ENCODE measurements at regions not wholly inside any gene's neighbourhood (a gene's known extent, or its start where the extent isn't known, plus 50 kb on each side); places are given as distances from the start of the nearest gene placed in this dataset.
"Not testable (repeated sequence)": the region's sequence is repeated elsewhere in the genome, so short reads cannot be mapped to it uniquely, and the experiment has no call there.

- DNase-seq (ENCODE audit: low read depth in 1 of 2, low spot score in 2 of 2) (no peak), FAIRE-seq (no peak)
- Histone ChIP-seq H3K4me2 (ENCODE audit: insufficient read depth in 1 of 2, low read depth in 2 of 2, low read length in 2 of 2) (no peak overlapping the region), H3K27ac (ENCODE audit: low read depth, low read length) (no peak overlapping the region), H4K20me1 (replicated peaks in 1 of 2; ENCODE audit: control insufficient read depth in 1 of 2, insufficient read depth in 2 of 2, low read length in 2 of 2) (no peaks in the 10 kb centered on the region), H4K5ac (ENCODE audit: insufficient read length, low read depth, low read length) (no peak overlapping the region), H3K23me2 (ENCODE audit: low read depth, low read length) (no peaks in the 10 kb centered on the region), H3K18ac (ENCODE audit: extremely low read depth, low read length) (no peak overlapping the region), H3K4me1 (replicated peaks in 1 of 4; ENCODE audit: control insufficient read depth in 3 of 4, insufficient read depth in 4 of 4, low read length in 3 of 4) (no peaks in the 10 kb centered on the region), H2BK12ac (ENCODE audit: low read depth, low read length) (no peak overlapping the region), H3K9me3 (ENCODE audit: insufficient read depth in 2 of 2, low read depth in 1 of 2, low read length in 1 of 2) (peaks cover 63 to 85% of the 10 kb centered on the region in 2 experiments), H4K91ac (replicated peaks; ENCODE audit: insufficient read length, low read length) (no peak overlapping the region), H3K14ac (ENCODE audit: insufficient read length) (no peak overlapping the region), H2BK20ac (ENCODE audit: low read length) (no peak overlapping the region), H2BK15ac (ENCODE audit: low read length) (no peak overlapping the region), H3K23ac (ENCODE audit: insufficient read length) (no peak overlapping the region), H3K79me1 (ENCODE audit: low read depth, low read length) (no peaks in the 10 kb centered on the region), H3K4me3 (ENCODE audit: extremely low read depth in 1 of 4, insufficient read depth in 2 of 4, low read depth in 3 of 4, low read length in 4 of 4) (no peak overlapping the region), H3K79me2 (ENCODE audit: control insufficient read depth in 1 of 2, insufficient read depth in 2 of 2, low read length in 2 of 2) (no peaks in the 10 kb centered on the region), H3K9ac (replicated peaks in 1 of 4; ENCODE audit: extremely low read depth in 1 of 4, low read depth in 3 of 4, low read length in 3 of 4) (no peak overlapping the region), H4K8ac (ENCODE audit: extremely low read depth, insufficient read depth, low read length) (no peak overlapping the region), H2AK5ac (ENCODE audit: low read depth, low read length) (no peak overlapping the region), H3K27me3 (replicated peaks in 1 of 4; ENCODE audit: control insufficient read depth in 3 of 4, extremely low read depth in 1 of 4, insufficient read depth in 3 of 4, low read length in 3 of 4) (peaks cover 0 to 1% (median 0%) of the 10 kb centered on the region in 4 experiments; a peak in 1 of 7 replicates), H3K4ac (replicated peaks; ENCODE audit: insufficient read length, low read depth, low read length) (no peak overlapping the region), H2BK120ac (replicated peaks; ENCODE audit: low read depth, low read length) (no peak overlapping the region), H2BK5ac (ENCODE audit: low read depth, low read length) (no peak overlapping the region), H3K36me3 (ENCODE audit: control insufficient read depth in 2 of 4, insufficient read depth in 4 of 4, low read length in 3 of 4) (no peaks in the 10 kb centered on the region), H3K56ac (replicated peaks; ENCODE audit: insufficient read length, low read depth, low read length) (no peak overlapping the region), H2AFZ (ENCODE audit: low read length) (no peak overlapping the region)
- ChIA-PET POLR2A (ENCODE audit: partially characterized antibody) (no interaction called here), CTCF (ENCODE audit: partially characterized antibody) (no interaction called here)
- no peak for TF ChIP-seq TAF1 (IDR thresholded peaks at IDR 0.05; ENCODE audit: low read depth, low read length)
Observed at GRCh38 chr2:95709831-95710230, 118.0 kb downstream of the TRIM43 start.

- POLR2A ChIA-PET (ENCODE audit: partially characterized antibody); H2BK20ac ChIP-seq (ENCODE audit: low read length): not testable (repeated sequence)
Observed at GRCh38 chr2:95713470-95714177, 121.8 kb downstream of the TRIM43 start.

More at GRCh38 chr2:95713470-95714177, 121.8 kb downstream of the TRIM43 start:
- H3K4me3 ChIP-seq (ENCODE audit: extremely low read depth in 1 of 4, insufficient read depth in 2 of 4, low read depth in 3 of 4, low read length in 4 of 4); H3K14ac ChIP-seq (ENCODE audit: insufficient read length); H2BK120ac ChIP-seq (replicated peaks; ENCODE audit: low read depth, low read length); H2BK5ac ChIP-seq (ENCODE audit: low read depth, low read length); H2AFZ ChIP-seq (ENCODE audit: low read length); H3K27ac ChIP-seq (ENCODE audit: low read depth, low read length); H3K79me1 ChIP-seq (ENCODE audit: low read depth, low read length); H4K91ac ChIP-seq (replicated peaks; ENCODE audit: insufficient read length, low read length); H4K8ac ChIP-seq (ENCODE audit: extremely low read depth, insufficient read depth, low read length); H3K4me2 ChIP-seq (ENCODE audit: insufficient read depth in 1 of 2, low read depth in 2 of 2, low read length in 2 of 2); H3K23me2 ChIP-seq (ENCODE audit: low read depth, low read length); H2BK15ac ChIP-seq (ENCODE audit: low read length); H4K20me1 ChIP-seq (replicated peaks in 1 of 2; ENCODE audit: control insufficient read depth in 1 of 2, insufficient read depth in 2 of 2, low read length in 2 of 2); FAIRE-seq; H3K23ac ChIP-seq (ENCODE audit: insufficient read length); H3K36me3 ChIP-seq (ENCODE audit: control insufficient read depth in 2 of 4, insufficient read depth in 4 of 4, low read length in 3 of 4); H3K79me2 ChIP-seq (ENCODE audit: control insufficient read depth in 1 of 2, insufficient read depth in 2 of 2, low read length in 2 of 2); H3K18ac ChIP-seq (ENCODE audit: extremely low read depth, low read length); H3K27me3 ChIP-seq (replicated peaks in 1 of 4; ENCODE audit: control insufficient read depth in 3 of 4, extremely low read depth in 1 of 4, insufficient read depth in 3 of 4, low read length in 3 of 4); H2AK5ac ChIP-seq (ENCODE audit: low read depth, low read length); H2BK12ac ChIP-seq (ENCODE audit: low read depth, low read length); H3K9ac ChIP-seq (replicated peaks in 1 of 4; ENCODE audit: extremely low read depth in 1 of 4, low read depth in 3 of 4, low read length in 3 of 4); CTCF ChIA-PET (ENCODE audit: partially characterized antibody); H3K4ac ChIP-seq (replicated peaks; ENCODE audit: insufficient read length, low read depth, low read length); H3K4me1 ChIP-seq (replicated peaks in 1 of 4; ENCODE audit: control insufficient read depth in 3 of 4, insufficient read depth in 4 of 4, low read length in 3 of 4); H4K5ac ChIP-seq (ENCODE audit: insufficient read length, low read depth, low read length); DNase-seq (ENCODE audit: low read depth in 1 of 2, low spot score in 2 of 2); H3K56ac ChIP-seq (replicated peaks; ENCODE audit: insufficient read length, low read depth, low read length): not testable (repeated sequence)
- WGBS, 2 experiments (ENCODE audit: extremely low coverage in 1 of 2, insufficient coverage in 1 of 2, insufficient read length in 1 of 2, insufficient replicate concordance in 2 of 2, low coverage in 1 of 2, low lambda C conversion rate in 2 of 2, missing lambda C conversion rate in 1 of 2) = 82% methylated on average over 11 of the region's 11 CpGs; no CpG with 5 or more reads in 1 of the 2 experiments
- H3K9me3 ChIP-seq (ENCODE audit: insufficient read depth in 2 of 2, low read depth in 1 of 2, low read length in 1 of 2) = peaks cover 55 to 80% of the 10 kb centered on the region in 2 experiments

All from H1 (cell line).